Stimulated activated CD8-positive, alpha-beta memory T cell treated with anti-CD3 and anti-CD28 coated beads, Interleukin-2, amount 100 ng/mL, for 1 hour (primary cell): ENCODE measurements at regions not wholly inside any gene's neighbourhood (a gene's known extent, or its start where the extent isn't known, plus 50 kb on each side); places are given as distances from the start of the nearest gene placed in this dataset.
"Not testable (repeated sequence)": the region's sequence is repeated elsewhere in the genome, so short reads cannot be mapped to it uniquely, and the experiment has no call there.

ENCODE experiments used
- DNase-seq, 2 donors: peaks; one replicate each; pipeline ENCODE4 v3.0.0-alpha.2; 2020; ENCODE audit warnings: low read depth in 2 of 2

DNA sequence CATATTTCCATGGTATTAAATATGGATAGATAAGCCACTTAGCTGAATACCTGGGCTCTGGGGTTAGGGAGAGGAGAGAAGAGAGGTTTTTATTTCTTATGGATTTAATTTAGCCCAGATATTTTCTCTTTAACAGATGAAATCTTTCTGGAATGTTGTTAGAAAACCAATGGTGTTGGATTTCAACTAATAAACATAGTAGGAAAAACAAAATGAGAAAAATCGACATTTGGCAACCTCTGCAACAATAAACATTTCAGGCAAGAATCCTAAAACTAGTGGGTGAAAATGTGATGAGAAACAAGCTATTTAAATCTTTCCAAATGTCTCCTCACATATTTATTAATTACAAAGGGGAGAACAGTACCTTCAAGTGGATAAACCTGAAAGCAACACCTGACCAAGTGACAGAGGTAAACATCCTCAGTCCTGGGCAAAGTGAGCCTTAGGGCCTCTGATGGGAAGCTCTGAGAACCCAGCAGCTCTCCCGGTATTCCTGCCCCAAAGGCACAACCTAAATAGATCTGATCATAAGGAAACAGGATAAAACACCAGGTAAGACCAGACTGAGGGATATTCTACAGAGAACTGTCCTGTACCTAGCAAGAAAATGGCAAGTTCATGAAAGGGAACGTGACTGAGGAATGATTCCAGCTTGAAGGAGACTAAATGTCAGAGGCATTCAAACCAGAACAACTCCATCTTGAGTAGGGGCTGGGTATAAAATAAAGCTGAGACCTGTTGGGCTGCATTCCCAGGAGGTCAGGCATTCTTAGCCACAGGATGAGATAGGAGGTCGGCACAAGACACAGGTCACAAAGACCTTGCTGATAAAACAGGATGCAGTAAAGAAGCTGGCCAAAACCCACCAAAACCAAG is 163.7 kb downstream of the ESM1 start:
- no peak for DNase-seq

DNA sequence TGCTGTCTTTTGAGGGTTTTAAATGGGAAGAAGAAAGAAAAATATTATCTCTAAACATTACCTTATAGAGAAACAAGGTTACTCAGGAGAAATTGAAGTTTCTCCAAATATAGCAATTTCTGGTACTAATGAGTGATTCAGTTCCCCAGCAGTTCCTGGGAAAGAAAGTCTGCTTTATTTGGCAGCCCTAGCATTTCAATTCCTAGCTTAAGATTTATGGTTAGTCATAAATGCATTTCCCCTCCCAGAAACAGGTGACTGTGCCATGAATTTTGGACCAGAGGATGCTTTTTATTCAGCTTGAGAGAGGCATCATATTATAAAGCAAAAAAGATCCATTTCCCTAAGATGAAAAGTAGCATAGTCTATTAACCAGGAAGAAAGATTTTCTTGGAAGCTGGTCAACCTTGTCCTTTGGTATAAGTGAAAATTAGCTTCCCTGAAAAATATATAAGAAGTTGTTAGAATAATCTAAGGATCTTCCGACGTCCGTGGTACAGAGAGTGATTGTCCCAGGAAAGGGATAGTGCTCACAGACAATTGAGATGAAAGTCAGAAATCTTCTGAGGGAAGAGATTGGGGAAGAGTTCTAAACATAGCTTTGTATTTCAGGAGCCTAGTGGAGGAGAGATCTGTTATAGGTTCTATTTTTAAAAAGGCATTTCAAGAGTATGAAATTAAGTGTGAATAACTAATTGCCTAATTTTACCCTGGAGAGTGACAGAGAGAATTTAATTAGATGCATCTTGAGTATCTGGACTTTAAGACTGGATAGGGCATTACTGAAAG is 164.9 kb downstream of the ESM1 start:
- no peak for DNase-seq

DNA sequence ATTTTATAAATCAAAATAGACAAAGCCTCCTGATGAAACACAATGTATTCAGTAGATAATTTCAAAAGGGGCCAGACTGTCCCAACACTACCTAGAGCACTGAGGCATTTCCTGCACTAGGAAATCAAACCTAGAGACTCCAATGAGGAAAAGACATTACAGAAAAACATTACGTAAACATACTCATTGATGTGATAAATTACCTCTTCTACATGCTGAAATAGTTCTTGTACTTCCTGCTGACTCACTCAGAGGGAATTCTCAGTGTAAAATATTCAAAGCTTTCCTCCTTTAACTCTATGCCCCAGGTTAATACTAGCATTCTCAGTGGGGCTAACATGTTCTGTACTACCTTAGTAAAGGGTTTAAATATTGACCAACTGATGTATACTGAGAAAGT is 178.0 kb downstream of the ESM1 start:
- no peak for DNase-seq

DNA sequence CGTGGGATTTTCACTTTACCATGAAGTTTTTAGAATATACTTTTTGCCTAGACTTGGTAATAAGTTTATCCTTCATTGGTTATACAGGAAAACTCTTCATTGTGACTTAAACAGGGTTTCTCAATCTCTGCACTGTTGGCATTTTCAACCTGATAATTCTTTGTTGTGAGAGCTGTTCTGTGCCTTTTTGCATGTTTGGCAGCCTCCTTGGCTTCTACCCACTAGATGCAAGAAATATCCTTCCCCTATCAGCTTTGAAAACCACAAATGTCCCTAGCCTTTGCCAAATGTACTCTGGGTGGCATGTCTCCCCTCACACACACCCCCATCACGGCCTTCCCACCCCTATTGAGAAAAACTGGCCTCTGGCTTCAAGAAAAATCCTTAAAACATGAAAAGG is 180.9 kb downstream of the ESM1 start:
- no peak for DNase-seq

DNA sequence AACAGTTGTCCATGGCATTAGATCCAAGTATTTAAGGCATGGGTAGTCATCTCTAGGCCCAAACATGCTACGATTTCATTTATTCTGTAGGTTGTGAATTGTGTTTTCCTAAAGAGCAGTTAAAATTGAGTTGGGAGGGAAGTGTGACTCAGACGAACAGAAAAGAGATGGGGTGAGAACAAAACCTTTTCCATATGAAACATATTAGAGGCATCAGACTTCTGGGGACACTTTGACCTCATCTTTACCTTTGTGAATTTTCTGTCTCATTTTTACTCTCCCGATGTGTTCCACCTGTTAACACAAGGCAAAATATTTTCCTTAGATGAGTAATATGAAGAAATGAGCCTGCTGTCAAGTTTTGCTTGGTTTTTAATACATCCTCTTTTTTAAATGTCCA is 181.3 kb downstream of the ESM1 start:
- DNase-seq, result no peak

DNA sequence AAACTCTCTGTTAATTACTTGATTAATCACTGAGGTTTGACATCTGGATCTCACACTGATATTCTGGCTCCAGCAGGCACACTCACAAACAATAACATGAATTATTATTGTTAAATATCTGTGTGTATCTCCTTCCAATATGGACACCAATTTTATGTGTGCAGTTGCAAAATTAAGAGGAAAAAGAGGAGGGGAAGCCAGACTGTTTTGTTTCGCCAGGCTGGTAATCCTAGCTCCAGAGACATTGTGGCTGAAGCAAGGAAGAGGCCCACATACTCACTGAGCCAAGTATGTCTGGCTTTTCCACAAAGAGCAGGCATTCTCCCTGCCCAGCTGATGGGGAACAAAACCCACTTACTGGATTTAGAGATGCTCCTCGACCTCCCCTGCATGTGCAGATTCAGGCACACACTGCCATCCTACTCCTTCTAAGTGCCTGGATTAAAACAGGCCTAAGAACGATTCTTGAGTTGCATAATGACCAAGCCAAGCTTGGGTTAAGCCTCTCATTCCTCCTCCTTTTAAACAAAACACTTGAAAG is 181.9 kb downstream of the ESM1 start:
- DNase-seq, result no peak

DNA sequence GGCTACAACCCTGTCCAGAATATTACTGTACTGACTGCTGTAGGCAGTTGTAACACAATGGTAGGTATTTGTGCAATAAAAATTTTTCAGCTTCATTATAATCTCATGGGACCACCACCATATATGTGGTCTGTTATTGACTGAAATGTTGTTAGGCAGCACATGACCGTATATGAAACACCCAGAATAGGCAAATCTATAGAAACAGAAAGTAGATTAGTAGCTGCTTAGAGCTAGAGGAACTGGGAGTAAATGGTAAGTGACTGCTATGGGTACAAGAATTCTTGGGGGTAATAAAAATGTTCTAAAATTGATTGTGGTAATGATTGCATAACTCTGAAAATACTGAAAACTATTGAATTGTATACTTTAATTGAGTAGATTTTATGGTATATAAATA is 185.7 kb downstream of the ESM1 start:
- DNase-seq, result no peak

DNA sequence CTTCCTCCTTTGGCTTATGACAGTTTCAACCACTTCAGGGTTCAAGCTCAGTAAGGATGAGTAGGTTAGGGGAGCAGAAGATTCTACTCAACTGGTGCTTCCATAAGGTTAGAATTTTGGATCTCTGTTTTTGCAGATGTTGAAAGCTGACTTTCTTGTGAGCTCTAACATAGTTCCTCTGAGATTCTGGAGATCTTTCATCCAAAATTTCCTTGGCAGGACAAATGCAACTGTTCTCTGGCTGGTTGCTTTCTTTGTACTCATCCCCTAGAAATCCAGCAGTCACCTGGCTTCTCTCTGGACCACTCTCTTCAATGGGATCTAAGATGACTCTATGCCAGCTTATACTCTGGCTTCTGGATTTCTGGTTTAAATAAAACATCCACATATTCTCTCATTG is 189.6 kb downstream of the ESM1 start:
- no peak for DNase-seq

DNA sequence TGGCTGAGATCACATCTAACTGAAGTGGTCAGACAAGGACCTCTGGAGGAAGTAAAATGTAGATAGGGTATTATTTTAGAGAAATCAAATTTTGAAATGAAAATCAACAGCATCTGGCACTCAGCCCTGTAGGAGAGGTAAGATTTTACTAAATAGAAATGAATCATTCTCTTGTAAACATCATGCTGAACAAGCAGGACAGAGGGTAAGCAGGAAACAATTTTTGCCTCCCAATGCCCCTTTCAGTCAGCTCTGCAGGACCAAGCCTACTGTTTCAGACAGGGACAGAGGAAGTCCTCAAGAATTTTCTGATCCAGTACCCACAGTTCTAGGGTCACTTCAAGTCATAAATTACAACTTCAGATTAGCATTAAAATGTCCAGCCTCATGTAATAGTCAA is 190.1 kb downstream of the ESM1 start:
- no peak for DNase-seq

DNA sequence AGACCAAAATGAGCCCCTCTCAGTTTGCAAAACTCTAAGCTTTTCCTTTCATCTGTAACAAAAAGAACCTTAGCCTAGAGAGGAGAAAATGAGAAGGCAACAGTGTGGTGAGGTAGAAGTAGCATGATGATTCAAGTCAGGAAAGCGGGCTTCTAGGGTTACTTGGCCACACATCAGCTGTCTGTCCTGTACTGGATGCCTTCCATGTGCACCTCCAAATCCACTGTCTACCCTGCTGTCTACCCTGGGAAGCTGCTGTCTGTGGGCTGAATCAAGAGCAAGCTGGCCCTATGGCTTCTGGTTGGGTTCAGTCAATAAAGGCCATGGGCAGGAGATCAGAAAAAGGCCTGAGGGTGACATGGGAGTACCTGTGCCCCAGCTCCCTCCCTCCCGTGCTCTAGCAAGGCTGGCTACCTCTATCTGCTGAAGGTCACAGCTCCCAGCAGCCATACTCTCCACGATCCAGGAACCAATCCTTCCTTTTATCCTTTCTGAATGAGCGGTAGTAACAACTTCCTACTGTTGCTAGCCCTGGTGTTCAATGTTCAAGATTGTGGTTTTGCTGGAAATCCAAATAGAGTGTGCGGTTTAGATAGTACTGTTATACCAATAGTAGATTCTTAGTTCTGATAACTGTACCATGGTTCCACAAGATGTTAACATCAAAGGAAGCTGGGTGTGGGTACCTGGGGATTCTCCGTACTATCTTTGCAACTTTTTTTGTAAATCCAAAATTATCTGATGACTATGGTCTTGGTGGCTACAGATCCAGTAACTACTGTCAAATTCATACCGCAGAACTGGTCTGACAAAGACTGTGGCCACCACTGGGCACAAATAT is 191.0 kb downstream of the ESM1 start:
- DNase-seq, result no peak

DNA sequence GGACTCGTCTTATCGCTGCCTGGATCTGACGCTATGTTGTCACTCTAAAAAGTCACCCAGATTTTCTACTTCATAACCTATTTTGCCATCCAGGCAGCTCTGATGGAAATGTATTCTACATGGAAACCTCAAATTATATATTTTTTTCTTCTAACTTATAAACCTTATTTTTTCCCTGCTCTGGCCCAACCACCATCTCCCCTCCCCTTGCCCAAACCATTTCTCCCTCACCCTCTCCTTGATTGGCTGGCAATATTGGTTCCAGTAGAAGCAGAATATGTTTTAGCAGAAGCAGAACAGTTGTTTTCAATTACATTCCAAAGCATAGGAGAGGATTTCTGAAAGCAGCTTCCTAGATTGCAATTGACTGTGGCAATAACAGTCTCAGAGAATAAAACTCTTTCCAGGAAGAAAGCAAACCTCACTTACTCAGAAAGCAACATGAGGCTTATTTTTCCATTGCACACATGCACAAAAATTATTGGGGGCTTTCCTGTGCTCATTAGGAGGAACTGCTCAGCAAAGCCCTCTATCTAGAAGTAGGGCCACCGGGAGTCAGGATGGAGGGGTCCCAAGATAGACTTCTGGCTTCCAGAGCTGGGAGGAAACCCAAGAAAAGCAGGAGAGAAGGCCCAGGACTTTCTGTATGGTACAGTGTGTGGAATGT is 191.8 kb downstream of the ESM1 start:
- no peak for DNase-seq

DNA sequence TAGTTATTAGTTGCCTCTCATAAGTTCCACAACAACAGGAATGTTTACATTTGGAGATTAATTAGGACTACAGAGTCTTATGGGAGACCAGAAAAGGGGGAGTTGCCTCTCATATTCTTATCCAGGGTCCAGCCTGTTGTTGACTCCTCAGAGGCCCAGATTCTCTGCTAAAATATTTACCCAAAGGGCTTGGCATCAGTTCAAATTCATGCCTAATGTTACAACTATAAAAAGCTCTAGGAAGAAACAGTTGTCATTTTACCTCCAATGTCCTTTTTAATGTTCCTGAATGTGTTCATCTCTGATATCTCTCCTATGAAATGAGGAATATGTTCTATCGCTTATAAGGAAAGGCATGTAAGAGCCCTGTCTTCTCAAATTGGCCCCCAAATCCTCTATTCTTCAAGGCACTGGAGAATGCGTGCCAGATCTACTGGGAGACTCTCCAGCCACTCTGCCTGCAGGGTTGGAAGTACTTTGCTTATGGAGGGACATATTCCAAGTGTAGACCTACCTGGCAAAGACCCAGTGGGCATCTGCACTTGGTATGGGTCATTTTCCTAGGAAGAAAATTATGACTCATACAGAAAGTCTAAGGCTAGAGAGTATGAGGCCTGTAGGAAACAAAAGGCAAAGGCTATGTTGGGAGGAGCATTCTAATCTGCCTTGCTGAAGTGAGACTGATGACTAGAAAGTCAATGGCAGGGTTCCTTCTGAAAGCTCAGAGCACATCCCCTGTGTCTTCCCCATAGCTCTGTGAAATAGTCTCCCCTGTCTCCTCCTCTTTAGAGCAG is 192.6 kb downstream of the ESM1 start:
- DNase-seq, result no peak

DNA sequence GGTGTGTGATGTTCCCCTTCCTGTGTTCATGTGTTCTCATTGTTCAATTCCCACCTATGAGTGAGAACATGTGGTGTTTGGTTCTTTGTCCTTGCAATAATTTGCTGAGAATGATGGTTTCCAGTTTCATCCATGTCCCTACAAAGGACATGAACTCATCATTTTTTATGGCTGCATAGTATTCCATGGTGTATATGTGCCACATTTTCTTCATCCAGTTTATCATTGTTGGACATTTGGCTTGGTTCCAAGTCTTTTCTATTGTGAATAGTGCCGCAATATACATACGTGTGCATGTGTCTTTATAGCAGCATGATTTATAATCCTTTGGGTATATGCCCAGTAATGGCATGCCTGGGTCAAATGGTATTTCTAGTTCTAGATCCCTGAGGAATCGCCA is 197.5 kb downstream of the ESM1 start:
- DNase-seq, result not testable (repeated sequence)

DNA sequence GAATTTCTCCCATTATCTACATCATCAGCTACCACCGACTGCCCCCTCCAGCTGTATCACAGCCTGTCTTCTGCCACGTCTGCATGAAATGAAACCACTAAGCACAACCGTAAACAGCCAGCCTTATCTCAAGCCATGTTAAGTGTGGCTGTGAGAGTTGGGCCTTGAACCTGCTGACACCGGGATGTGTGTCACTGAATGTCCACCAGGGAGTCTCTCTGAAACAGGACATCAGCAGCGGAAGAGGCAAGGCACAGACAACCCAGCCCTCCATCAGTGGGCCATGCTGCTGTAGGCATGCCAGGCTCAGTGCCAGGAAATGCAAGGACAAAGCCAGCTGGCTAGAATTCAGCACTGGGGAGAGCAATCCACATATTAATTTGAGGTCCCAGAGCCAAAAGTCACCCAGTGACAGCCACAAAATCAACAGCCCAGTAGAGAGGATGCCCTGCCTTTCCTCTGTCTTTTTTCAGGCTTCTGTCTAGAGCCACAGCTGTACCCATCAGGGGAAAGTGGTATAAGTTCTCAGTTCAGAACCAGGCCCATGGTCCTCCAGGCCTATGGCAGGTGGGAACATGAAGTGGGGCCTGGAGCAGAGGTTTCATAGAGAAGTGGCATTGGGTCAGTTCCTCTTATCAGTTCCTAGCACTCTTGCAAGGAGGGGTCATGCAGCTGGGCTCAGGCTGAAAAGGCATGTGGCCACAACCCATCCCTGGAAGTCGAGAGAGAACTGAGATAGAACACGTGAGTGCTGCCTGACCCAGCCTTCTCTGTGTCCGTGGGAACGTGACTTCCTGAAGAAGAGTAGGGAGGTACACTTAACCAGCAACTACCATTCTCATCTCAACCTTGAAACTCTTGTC is 199.4 kb downstream of the ESM1 start:
- no peak for DNase-seq

DNA sequence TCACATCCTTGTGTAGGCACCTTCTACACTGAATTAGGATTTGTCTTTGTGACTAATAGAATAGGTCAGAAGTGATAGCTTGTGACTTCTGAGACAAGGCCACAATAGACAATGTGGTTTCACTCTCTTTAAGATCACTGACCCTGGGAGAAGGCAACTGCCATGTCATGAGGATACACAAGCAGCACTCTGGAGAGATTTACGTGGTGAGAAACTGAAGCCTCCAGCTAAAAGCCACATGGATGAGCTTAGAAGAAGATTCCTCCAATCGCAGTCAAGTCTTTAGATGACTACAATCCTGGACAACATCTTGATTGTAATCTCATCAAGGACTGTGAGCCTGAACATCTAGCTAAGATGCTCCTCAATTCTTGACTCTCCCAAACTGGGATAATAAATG is 206.6 kb downstream of the ESM1 start:
- no peak for DNase-seq

DNA sequence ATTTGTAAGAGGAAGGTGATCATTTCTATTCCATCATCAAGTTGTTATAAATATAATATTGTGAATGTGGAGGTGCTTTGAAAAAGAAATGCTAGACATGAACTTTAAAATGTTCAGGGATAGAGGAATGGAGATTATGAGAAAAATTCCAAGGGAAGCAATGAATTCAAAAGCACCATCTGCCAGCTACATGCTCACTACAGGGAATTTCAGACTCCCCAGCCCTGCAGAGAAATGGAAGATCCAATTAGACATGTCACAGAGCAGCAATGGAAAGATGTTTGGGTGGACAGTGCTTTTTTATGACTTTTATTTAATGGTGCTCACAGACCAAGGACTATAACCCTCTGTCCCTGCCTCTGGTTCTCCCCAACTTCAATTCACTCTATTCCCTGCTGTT is 209.7 kb downstream of the ESM1 start:
- no peak for DNase-seq

DNA sequence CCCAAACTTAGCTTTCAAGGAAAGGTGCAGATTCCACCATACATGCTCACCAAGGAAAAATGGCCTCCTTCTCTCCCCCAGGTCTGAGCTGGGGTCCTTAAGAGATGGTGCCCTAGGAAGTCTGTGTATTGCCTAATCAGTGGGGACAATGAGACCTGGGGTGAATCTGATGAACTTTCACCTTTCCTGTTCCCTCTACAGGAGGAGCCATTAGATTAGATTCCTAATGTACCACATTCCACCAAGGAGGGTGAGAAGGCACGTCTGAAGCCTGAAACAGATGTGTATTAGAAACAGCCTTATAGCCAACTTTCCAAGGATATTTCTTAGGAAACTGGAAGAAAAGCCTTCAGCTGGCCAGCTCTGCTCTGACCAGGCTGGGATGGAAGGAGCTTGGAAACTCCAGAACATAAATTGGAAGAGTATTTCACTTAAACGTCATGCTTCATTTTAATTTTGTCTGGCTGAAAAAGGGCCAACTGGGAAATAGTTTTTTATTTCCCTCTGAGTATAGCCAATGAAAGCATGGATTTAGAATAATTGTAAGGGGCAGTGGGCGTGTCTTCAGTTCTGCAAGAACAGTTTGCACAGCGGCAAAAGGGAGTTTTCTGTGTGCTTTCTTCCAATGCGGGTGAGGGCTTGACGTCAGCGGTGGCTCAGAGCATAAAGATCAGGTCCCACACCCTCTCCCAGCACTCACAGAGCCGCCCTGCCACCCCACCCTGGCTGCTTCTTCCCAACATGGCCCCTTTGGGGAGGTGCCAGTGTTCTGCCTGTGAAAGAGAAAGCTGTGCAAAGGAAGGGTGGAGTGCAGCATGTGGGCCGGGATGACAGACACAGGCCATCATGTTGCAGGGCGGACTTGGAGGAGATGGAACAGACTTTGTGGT is 210.9 kb downstream of the ESM1 start:
- no peak for DNase-seq

DNA sequence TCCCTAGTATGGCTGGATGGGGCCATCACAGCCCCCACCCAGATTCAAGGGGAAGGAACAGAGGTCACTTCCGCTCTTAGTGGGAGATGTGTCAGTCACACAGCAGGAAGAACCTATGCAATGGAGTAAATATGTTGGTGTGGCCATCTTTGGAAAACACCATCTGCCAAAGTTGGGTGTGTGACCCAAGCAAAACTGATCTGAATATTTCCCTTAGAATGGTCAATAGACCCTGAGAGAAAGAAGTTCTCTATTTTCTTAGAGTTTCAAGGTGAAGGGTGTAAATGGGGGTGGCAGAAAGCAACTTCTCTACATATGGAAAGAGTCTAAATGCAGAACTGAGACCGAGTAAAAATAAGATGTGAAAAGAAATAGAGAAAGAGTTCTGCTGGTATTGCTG is 212.7 kb downstream of the ESM1 start:
- no peak for DNase-seq

DNA sequence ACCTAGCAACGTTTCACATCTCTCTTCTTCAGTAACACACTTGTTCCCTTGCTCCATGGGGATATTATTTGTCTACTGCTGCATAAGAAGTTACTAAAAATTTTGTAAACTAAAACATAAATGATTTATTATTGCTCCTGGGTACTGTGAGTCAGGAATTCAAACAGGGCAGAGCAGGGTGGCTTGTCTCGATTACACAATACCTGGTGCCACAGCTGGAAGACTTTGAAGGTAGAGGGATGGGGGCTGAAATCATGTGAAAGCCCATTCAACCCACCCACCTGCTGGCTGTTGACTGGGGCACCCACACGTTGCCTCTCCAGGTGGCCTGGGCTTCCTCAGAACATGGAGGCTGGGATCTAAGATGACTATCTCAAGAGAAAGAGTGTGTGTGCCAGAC is 213.2 kb downstream of the ESM1 start:
- DNase-seq, result no peak
